ENCODE measurements at regions not wholly inside any gene's neighbourhood (a gene's known extent, or its start where the extent isn't known, plus 50 kb on each side); places are given as distances from the start of the nearest gene placed in this dataset.

- Histone ChIP-seq H3K4me1 (ENCODE audit: control insufficient read depth, insufficient read depth, low read length) (peaks cover 2% of the 10 kb centered on the region), H3K9ac (ENCODE audit: low read length) (no peak overlapping the region), H3K36me3 (ENCODE audit: control insufficient read depth, insufficient read depth, low read length) (no peaks in the 10 kb centered on the region), H3K27me3 (ENCODE audit: control insufficient read depth, insufficient read depth, low read length) (no peaks in the 10 kb centered on the region), H3K27ac (ENCODE audit: low read depth, low read length) (no peak overlapping the region), H3K4me3 (ENCODE audit: low read length) (no peak overlapping the region)
Measured at GRCh38 chr12:66863276-66863675, 184.4 kb upstream of the GRIP1 start.

GRCh38 chr12:66877925-66878324, 199.0 kb upstream of the GRIP1 start:
- Histone ChIP-seq H3K4me3 (ENCODE audit: low read length) (no peak overlapping the region), H3K9ac (ENCODE audit: low read length) (no peak overlapping the region), H3K27me3 (ENCODE audit: control insufficient read depth, insufficient read depth, low read length) (no peaks in the 10 kb centered on the region), H3K36me3 (ENCODE audit: control insufficient read depth, insufficient read depth, low read length) (no peaks in the 10 kb centered on the region), H3K4me1 (ENCODE audit: control insufficient read depth, insufficient read depth, low read length) (peaks cover 3% of the 10 kb centered on the region), H3K27ac (ENCODE audit: low read depth, low read length) (no peak overlapping the region)

GRCh38 chr12:66879409-66879808, 200.5 kb upstream of the GRIP1 start:
- no peaks in the 10 kb centered on the region for H3K36me3 ChIP-seq (ENCODE audit: control insufficient read depth, insufficient read depth, low read length)
- H3K4me3 ChIP-seq (ENCODE audit: low read length) = no peak overlapping the region
- peaks cover 3% of the 10 kb centered on the region for H3K4me1 ChIP-seq (ENCODE audit: control insufficient read depth, insufficient read depth, low read length)
- no peak overlapping the region for H3K9ac ChIP-seq (ENCODE audit: low read length)
- no peak overlapping the region for H3K27ac ChIP-seq (ENCODE audit: low read depth, low read length)
- H3K27me3 ChIP-seq (ENCODE audit: control insufficient read depth, insufficient read depth, low read length) = no peaks in the 10 kb centered on the region

GRCh38 chr12:66881386-66881785, 202.5 kb upstream of the GRIP1 start:
- peaks cover 3% of the 10 kb centered on the region for H3K4me1 ChIP-seq (ENCODE audit: control insufficient read depth, insufficient read depth, low read length)
- no peaks in the 10 kb centered on the region for H3K27me3 ChIP-seq (ENCODE audit: control insufficient read depth, insufficient read depth, low read length)
- no peaks in the 10 kb centered on the region for H3K36me3 ChIP-seq (ENCODE audit: control insufficient read depth, insufficient read depth, low read length)
- H3K9ac ChIP-seq (ENCODE audit: low read length) = no peak overlapping the region
- H3K27ac ChIP-seq (ENCODE audit: low read depth, low read length) = no peak overlapping the region
- H3K4me3 ChIP-seq (ENCODE audit: low read length) = no peak overlapping the region

GRCh38 chr12:66884091-66884490, 205.2 kb upstream of the GRIP1 start:
- H3K9ac ChIP-seq (ENCODE audit: low read length) = no peak overlapping the region
- no peaks in the 10 kb centered on the region for H3K36me3 ChIP-seq (ENCODE audit: control insufficient read depth, insufficient read depth, low read length)
- peaks cover 3% of the 10 kb centered on the region for H3K4me1 ChIP-seq (ENCODE audit: control insufficient read depth, insufficient read depth, low read length)
- no peak overlapping the region for H3K4me3 ChIP-seq (ENCODE audit: low read length)
- H3K27me3 ChIP-seq (ENCODE audit: control insufficient read depth, insufficient read depth, low read length) = no peaks in the 10 kb centered on the region
- no peak overlapping the region for H3K27ac ChIP-seq (ENCODE audit: low read depth, low read length)

- H3K27ac ChIP-seq (ENCODE audit: low read depth, low read length) = no peak overlapping the region
- no peak overlapping the region for H3K4me3 ChIP-seq (ENCODE audit: low read length)
- H3K4me1 ChIP-seq (ENCODE audit: control insufficient read depth, insufficient read depth, low read length) = no peaks in the 10 kb centered on the region
- H3K36me3 ChIP-seq (ENCODE audit: control insufficient read depth, insufficient read depth, low read length) = no peaks in the 10 kb centered on the region
- H3K9ac ChIP-seq (ENCODE audit: low read length) = no peak overlapping the region
- no peaks in the 10 kb centered on the region for H3K27me3 ChIP-seq (ENCODE audit: control insufficient read depth, insufficient read depth, low read length)
Measured at GRCh38 chr12:66885115-66885875, 206.4 kb upstream of the GRIP1 start.

- Histone ChIP-seq H3K36me3 (ENCODE audit: control insufficient read depth, insufficient read depth, low read length) (no peaks in the 10 kb centered on the region), H3K27ac (ENCODE audit: low read depth, low read length) (no peak overlapping the region), H3K4me3 (ENCODE audit: low read length) (no peak overlapping the region), H3K4me1 (ENCODE audit: control insufficient read depth, insufficient read depth, low read length) (peaks cover 4% of the 10 kb centered on the region), H3K27me3 (ENCODE audit: control insufficient read depth, insufficient read depth, low read length) (no peaks in the 10 kb centered on the region), H3K9ac (ENCODE audit: low read length) (no peak overlapping the region)
Measured at GRCh38 chr12:66896797-66897196, 217.9 kb upstream of the GRIP1 start.

GRCh38 chr12:66898700-66899469, 220.0 kb upstream of the GRIP1 start:
- no peaks in the 10 kb centered on the region for H3K36me3 ChIP-seq (ENCODE audit: control insufficient read depth, insufficient read depth, low read length)
- H3K9ac ChIP-seq (ENCODE audit: low read length) = no peak overlapping the region
- H3K27me3 ChIP-seq (ENCODE audit: control insufficient read depth, insufficient read depth, low read length) = no peaks in the 10 kb centered on the region
- H3K27ac ChIP-seq (ENCODE audit: low read depth, low read length) = no peak overlapping the region
- H3K4me3 ChIP-seq (ENCODE audit: low read length) = no peak overlapping the region
- H3K4me1 ChIP-seq (ENCODE audit: control insufficient read depth, insufficient read depth, low read length) = peaks cover 4% of the 10 kb centered on the region

GRCh38 chr12:66899588-66899987, 220.7 kb upstream of the GRIP1 start:
- Histone ChIP-seq H3K4me3 (ENCODE audit: low read length) (no peak overlapping the region), H3K27me3 (ENCODE audit: control insufficient read depth, insufficient read depth, low read length) (no peaks in the 10 kb centered on the region), H3K9ac (ENCODE audit: low read length) (no peak overlapping the region), H3K4me1 (ENCODE audit: control insufficient read depth, insufficient read depth, low read length) (peaks cover 4% of the 10 kb centered on the region), H3K27ac (ENCODE audit: low read depth, low read length) (no peak overlapping the region), H3K36me3 (ENCODE audit: control insufficient read depth, insufficient read depth, low read length) (no peaks in the 10 kb centered on the region)

- Histone ChIP-seq H3K27me3 (ENCODE audit: control insufficient read depth, insufficient read depth, low read length) (no peaks in the 10 kb centered on the region), H3K9ac (ENCODE audit: low read length) (no peak overlapping the region), H3K36me3 (ENCODE audit: control insufficient read depth, insufficient read depth, low read length) (no peaks in the 10 kb centered on the region), H3K4me1 (ENCODE audit: control insufficient read depth, insufficient read depth, low read length) (peaks cover 4% of the 10 kb centered on the region), H3K27ac (ENCODE audit: low read depth, low read length) (no peak overlapping the region), H3K4me3 (ENCODE audit: low read length) (no peak overlapping the region)
Measured at GRCh38 chr12:66900616-66901015, 221.7 kb upstream of the GRIP1 start.

GRCh38 chr12:66901138-66901932, 222.5 kb upstream of the GRIP1 start:
- no peak overlapping the region for H3K4me3 ChIP-seq (ENCODE audit: low read length)
- peaks cover 4% of the 10 kb centered on the region for H3K4me1 ChIP-seq (ENCODE audit: control insufficient read depth, insufficient read depth, low read length)
- no peaks in the 10 kb centered on the region for H3K27me3 ChIP-seq (ENCODE audit: control insufficient read depth, insufficient read depth, low read length)
- no peaks in the 10 kb centered on the region for H3K36me3 ChIP-seq (ENCODE audit: control insufficient read depth, insufficient read depth, low read length)
- H3K9ac ChIP-seq (ENCODE audit: low read length) = no peak overlapping the region
- H3K27ac ChIP-seq (ENCODE audit: low read depth, low read length) = no peak overlapping the region

- H3K27me3 ChIP-seq (ENCODE audit: control insufficient read depth, insufficient read depth, low read length) = no peaks in the 10 kb centered on the region
- H3K4me3 ChIP-seq (ENCODE audit: low read length) = no peak overlapping the region
- no peak overlapping the region for H3K9ac ChIP-seq (ENCODE audit: low read length)
- H3K4me1 ChIP-seq (ENCODE audit: control insufficient read depth, insufficient read depth, low read length) = peaks cover 4% of the 10 kb centered on the region
- no peak overlapping the region for H3K27ac ChIP-seq (ENCODE audit: low read depth, low read length)
- no peaks in the 10 kb centered on the region for H3K36me3 ChIP-seq (ENCODE audit: control insufficient read depth, insufficient read depth, low read length)
Measured at GRCh38 chr12:66902020-66902419, 223.1 kb upstream of the GRIP1 start.
